ENCODE measurements at regions not wholly inside any gene's neighbourhood (a gene's known extent, or its start where the extent isn't known, plus 50 kb on each side); places are given as distances from the start of the nearest gene placed in this dataset.

DNA sequence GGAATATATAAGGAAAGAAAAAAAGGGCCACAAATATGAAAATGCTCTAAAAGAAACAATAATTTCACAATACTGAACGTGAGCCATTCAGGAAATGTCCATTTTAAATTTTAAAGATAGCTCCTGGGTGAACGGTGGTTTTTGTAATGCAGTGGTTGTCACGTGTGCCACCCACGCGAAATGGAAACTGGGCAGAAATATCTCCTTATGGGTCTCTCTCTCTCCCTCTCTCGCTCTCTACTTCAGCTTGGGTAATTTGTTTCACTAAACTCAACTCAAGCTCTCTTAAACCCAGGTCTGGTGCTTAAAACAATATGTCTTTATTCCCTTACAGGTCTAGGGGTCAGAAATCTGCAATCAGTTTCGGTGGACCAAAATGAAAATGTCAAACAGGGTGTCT, 150.8 kb downstream of the OR2B2 start:
- 38 to 44% methylated on average over 7 of the region's 7 CpGs for WGBS, 2 donors
- no peak overlapping the region for H3K4me3 ChIP-seq
- peaks cover 0 to 77% (median 0%) of the 10 kb centered on the region in 4 donors for H3K27me3 ChIP-seq
- DNase-seq = no peak
- no peaks in the 10 kb centered on the region for H3K9me3 ChIP-seq
- TF ChIP-seq POLR2A (IDR thresholded peaks at IDR 0.05) = no peak
- TF ChIP-seq, protein P1, sequence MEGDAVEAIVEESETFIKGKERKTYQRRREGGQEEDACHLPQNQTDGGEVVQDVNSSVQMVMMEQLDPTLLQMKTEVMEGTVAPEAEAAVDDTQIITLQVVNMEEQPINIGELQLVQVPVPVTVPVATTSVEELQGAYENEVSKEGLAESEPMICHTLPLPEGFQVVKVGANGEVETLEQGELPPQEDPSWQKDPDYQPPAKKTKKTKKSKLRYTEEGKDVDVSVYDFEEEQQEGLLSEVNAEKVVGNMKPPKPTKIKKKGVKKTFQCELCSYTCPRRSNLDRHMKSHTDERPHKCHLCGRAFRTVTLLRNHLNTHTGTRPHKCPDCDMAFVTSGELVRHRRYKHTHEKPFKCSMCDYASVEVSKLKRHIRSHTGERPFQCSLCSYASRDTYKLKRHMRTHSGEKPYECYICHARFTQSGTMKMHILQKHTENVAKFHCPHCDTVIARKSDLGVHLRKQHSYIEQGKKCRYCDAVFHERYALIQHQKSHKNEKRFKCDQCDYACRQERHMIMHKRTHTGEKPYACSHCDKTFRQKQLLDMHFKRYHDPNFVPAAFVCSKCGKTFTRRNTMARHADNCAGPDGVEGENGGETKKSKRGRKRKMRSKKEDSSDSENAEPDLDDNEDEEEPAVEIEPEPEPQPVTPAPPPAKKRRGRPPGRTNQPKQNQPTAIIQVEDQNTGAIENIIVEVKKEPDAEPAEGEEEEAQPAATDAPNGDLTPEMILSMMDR (IDR thresholded peaks at IDR 0.05) = no peak
- H3K27ac ChIP-seq = no peak overlapping the region
- intact Hi-C loops (cut with DNase I) = no loop called here
- peaks cover 0 to 15% (median 0%) of the 10 kb centered on the region in 3 donors for H3K4me1 ChIP-seq
- no peaks in the 10 kb centered on the region for H3K36me3 ChIP-seq

DNA sequence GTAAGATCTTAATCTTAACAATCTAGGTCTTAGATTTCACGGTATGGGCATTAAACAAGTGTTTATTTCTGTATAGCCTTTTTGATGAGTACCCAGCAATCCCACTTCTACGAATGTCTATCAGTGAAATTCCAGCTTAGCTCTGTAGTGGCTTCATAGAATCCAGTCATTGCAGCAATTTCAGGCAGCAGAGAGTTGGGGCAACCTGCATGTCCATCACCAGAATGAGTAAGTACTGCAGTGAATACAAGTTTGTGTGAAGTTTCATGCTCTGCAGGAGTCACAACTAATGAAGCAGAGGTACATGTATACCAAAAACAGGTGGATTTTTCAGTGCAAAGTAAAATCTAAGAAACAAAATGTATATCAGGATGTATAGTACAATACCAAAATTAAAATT, 151.7 kb downstream of the OR2B2 start:
- no peaks in the 10 kb centered on the region for H3K9me3 ChIP-seq
- WGBS, 2 donors = 64 to 84% methylated on average over 2 of the region's 2 CpGs
- TF ChIP-seq POLR2A (IDR thresholded peaks at IDR 0.05) = no peak
- TF ChIP-seq, protein P1 (IDR thresholded peaks at IDR 0.05) = no peak
- no peak overlapping the region for H3K27ac ChIP-seq
- no peak for DNase-seq
- no peak overlapping the region for H3K4me3 ChIP-seq
- peaks cover 0 to 15% (median 0%) of the 10 kb centered on the region in 3 donors for H3K4me1 ChIP-seq
- intact Hi-C loops (cut with DNase I) = no loop called here
- peaks cover 0 to 83% (median 0%) of the 10 kb centered on the region in 4 donors for H3K27me3 ChIP-seq
- no peaks in the 10 kb centered on the region for H3K36me3 ChIP-seq

DNA sequence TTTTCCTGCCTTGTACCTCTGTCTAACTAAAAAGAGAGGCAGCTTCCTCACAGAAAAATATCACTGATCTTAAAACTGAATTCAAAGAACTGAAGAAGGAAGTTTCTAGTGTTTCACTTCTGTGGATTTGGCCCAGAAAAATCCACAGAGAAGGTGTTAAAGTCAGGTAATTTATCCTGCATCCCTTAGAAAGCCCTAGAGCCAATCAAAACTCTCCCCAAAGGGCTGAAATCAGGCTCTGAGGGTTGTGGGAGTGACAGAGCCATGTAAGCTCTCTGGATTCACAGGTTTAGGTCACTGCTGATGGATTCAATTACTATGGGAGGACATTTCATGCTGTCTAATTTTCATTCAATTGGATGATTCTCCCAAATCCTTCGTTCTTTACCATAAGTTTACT, 152.3 kb downstream of the OR2B2 start:
- intact Hi-C loops (cut with DNase I) = loop anchor here (10.0 kb wide), 1 partner anchor 245 kb away; no protein-coding TSS in a partner anchor
- TF ChIP-seq, protein P1 (IDR thresholded peaks at IDR 0.05) = no peak
- TF ChIP-seq POLR2A (IDR thresholded peaks at IDR 0.05) = no peak
- Histone ChIP-seq H3K36me3 (no peaks in the 10 kb centered on the region), H3K27me3 (peaks cover 0 to 83% (median 0%) of the 10 kb centered on the region in 4 donors), H3K4me3 (no peak overlapping the region), H3K4me1 (peaks cover 0 to 15% (median 0%) of the 10 kb centered on the region in 3 donors), H3K27ac (no peak overlapping the region), H3K9me3 (no peaks in the 10 kb centered on the region)
- DNase-seq = no peak
- WGBS, 2 donors = 43 to 85% methylated on average over 1 of the region's 1 CpG

DNA sequence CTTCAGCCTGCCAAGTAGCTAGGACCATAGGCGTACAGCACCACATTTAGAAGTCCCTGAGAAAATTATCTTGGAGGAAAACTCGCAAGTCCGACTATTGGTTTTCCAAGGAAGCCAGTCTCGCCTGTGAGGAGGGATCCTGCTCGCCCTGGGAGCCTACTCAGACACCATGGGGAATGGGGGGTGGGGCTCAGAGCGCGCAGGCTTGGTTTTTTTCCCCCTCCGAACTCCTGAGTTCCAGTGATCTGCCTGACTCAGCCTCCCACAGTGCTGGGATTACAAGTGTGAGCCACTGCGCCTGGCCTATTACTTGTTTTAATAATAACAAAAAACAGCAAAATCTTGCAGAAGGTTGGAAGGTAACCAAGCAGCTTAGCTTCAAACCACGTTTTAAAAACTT, 153.7 kb downstream of the OR2B2 start:
- Histone ChIP-seq H3K27me3 (peaks cover 0 to 72% (median 0%) of the 10 kb centered on the region in 4 donors), H3K36me3 (no peaks in the 10 kb centered on the region), H3K9me3 (no peaks in the 10 kb centered on the region), H3K4me1 (peaks cover 0 to 25% (median 6%) of the 10 kb centered on the region in 3 donors), H3K27ac (no peak overlapping the region), H3K4me3 (no peak overlapping the region)
- WGBS, 2 donors = 69 to 85% methylated on average over 9 to 10 of the region's 10 CpGs
- TF ChIP-seq, protein P1 (IDR thresholded peaks at IDR 0.05) = no peak
- TF ChIP-seq POLR2A (IDR thresholded peaks at IDR 0.05) = no peak
- intact Hi-C loops (cut with DNase I) = loop anchor here (10.0 kb wide), 1 partner anchor 244 kb away; no protein-coding TSS in a partner anchor
- no peak for DNase-seq

DNA sequence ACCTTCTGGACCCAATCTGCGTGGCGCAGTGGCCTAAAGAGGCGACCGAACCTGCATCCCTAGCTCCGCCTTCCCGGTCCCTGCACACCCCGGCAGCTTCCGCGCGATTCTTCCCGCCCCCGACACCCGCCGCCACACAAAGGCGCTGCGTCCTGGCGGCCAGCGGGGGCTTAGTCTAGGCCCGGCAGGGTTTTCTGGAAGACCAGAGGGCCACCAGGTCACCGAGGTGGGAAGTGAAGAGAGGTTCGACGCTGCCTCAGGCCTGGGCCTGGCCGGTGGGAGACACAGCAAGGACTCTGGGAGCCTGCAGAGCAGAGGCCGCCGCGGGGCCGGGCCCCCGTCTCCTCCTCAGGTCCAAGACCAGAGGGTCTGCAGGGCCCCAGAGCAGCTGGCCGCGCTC, 154.9 kb downstream of the OR2B2 start:
- Histone ChIP-seq H3K9me3 (no peaks in the 10 kb centered on the region), H3K4me1 (peaks cover 0 to 34% (median 6%) of the 10 kb centered on the region in 3 donors), H3K36me3 (no peaks in the 10 kb centered on the region), H3K27ac (no peak overlapping the region), H3K4me3 (peak overlapping the region; percentile 23 to 61 (median 46)), H3K27me3 (peaks cover 0 to 62% (median 0%) of the 10 kb centered on the region in 4 donors)
- intact Hi-C loops (cut with DNase I) = loop anchor here (10.0 kb wide), 1 partner anchor 243 kb away; no protein-coding TSS in a partner anchor
- DNase-seq = no peak
- WGBS, 2 donors = 17 to 31% methylated on average over 8 to 13 of the region's 30 CpGs
- no peak for TF ChIP-seq POLR2A (IDR thresholded peaks at IDR 0.05)

All from esophagus squamous epithelium (tissue), 5 donors.